Stimulated activated CD4-positive, alpha-beta T cell treated with anti-CD3 and anti-CD28 coated beads, Interleukin-2, amount 100 ng/mL, for 4 hours (primary cell): ENCODE measurements at regions not wholly inside any gene's neighbourhood (a gene's known extent, or its start where the extent isn't known, plus 50 kb on each side); places are given as distances from the start of the nearest gene placed in this dataset.

Source experiments
- DNase-seq: peaks from one replicate; pipeline ENCODE4 v3.0.0-alpha.2; 2020; ENCODE audit warnings: low read depth

DNA sequence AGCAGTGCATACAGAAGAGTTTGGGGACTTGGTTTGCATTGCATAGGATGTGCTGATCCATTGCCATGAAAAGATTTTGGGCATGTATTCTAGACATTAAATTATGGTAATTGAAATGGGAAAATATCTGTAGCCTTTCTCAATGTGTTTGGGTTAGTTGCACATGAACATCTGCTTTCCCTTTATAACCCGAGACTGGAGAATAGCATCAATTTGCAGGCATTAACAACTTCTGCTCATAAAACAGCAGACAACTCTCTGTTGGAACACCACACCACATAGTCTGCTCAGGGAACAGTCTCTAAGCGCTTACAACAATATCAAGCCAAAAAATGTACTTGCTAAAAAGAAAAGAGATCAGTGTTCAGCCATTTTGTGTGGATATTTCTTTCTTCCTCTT, 1391.1 kb upstream of the LRRTM3 start:
- no peak for DNase-seq

DNA sequence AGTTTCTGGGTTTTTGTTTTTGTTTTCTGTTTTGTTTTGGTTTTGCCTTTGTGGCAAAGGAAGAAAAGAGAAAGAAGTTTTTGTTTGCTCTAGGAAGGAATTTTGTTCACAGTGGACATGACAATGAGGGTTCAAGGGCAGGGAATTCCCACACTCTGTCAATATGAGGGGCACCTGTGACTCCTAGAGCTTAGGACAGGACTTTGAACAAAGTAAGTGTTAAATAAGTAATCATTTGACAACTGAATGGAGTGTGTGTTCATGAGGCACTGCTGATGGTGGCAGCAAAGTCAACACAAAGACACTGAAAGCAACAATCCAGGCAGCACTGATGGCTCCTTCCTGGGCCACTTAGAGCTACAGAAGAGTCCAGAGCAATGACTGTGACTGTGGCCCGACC, 1381.1 kb upstream of the LRRTM3 start:
- DNase-seq = no peak

DNA sequence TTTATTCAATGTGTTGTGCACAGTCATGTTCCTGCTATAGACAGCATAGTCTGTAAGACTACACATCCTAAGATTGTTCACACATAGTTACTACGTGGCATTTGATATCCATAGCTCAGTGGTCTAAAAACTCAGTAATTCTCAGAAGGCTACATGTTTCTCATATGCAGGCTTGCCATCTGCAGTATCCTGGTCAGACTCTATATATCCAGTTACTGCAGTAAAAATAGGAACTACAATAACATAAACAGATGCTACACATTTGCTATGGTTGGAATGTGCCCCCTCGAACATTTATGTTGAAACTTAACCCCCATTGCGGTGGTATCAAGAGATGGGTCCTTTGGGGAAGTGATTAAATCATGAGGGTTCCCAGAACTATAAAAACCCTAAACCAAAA, 1377.8 kb upstream of the LRRTM3 start:
- no peak for DNase-seq

DNA sequence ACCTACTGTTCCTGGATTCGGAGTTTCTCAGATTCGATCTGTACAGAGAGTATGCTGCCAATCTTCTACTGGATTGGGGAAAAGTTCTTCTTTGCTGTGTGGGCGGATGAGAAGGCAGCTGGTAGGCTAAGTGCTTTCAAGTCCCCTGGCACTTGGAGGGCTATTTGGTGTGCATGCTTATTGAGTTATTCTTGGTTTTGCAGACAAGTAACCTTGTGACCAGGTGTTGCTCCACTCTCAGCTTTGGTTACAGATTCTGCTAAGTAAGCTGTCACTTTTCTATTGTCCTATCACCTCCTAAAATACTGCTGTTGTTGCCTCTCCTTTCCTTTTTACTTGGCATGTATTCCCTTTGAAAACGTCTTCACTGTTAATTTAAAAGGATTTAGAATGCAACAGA, 1375.1 kb upstream of the LRRTM3 start:
- DNase-seq = no peak

DNA sequence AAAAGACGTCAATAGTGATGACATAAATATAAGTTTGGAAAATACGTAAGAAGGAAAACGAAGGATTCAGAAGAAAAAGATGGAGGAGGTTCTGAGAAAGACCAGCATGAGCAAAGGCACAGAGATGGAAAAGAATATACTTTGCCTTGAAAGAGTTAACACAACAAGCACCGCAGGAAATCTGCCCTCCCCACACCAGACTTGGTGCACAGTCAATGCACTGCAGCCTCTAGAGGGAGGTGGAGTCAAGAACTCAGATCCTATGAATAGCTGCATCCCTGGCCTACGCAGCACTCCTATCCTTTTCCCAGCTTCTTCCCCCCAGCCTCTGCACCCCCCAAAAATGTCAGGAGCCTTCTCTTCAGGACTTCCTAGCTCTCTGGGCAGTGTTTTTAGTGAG, 1370.6 kb upstream of the LRRTM3 start:
- DNase-seq = no peak

GRCh38 chr10:65556006-65556405, 1369.8 kb upstream of the LRRTM3 start:
- no peak for DNase-seq

- DNase-seq = no peak
Observed at GRCh38 chr10:65559369-65559768, 1366.5 kb upstream of the LRRTM3 start.

- no peak for DNase-seq
Observed at GRCh38 chr10:65565246-65565645, 1360.6 kb upstream of the LRRTM3 start.

GRCh38 chr10:65566906-65567305, 1358.9 kb upstream of the LRRTM3 start:
- DNase-seq = no peak

GRCh38 chr10:65570143-65571010, 1355.5 kb upstream of the LRRTM3 start:
- DNase-seq = no peak

DNA sequence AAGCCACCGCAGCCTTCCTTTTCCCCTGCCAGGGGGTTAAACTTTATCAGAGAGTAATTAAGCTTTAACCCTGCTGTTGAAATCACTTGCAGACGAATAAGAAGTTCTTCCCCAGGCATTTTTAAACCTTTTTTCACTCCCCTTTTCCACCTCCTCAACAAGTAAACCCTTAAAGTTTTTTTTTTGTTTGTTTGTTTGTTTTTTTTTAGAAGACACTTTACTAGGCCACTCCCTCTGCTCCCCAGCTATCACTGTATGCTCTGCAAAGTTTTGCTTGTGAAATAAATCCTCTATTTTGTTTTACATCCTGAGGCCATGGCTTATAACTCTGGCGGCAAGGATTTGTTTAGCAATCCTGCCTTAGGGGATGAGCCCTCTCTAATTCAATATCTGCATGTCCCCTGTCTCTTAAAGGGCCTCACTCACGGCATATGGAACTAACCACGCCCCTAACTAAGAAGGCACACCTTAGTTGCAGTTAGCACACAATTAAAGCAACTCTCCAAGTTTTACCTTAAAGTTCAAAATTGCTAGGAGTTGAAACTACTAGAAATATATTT, 1354.7 kb upstream of the LRRTM3 start:
- DNase-seq = no peak

GRCh38 chr10:65581426-65582026, 1344.3 kb upstream of the LRRTM3 start:
- no peak for DNase-seq

DNA sequence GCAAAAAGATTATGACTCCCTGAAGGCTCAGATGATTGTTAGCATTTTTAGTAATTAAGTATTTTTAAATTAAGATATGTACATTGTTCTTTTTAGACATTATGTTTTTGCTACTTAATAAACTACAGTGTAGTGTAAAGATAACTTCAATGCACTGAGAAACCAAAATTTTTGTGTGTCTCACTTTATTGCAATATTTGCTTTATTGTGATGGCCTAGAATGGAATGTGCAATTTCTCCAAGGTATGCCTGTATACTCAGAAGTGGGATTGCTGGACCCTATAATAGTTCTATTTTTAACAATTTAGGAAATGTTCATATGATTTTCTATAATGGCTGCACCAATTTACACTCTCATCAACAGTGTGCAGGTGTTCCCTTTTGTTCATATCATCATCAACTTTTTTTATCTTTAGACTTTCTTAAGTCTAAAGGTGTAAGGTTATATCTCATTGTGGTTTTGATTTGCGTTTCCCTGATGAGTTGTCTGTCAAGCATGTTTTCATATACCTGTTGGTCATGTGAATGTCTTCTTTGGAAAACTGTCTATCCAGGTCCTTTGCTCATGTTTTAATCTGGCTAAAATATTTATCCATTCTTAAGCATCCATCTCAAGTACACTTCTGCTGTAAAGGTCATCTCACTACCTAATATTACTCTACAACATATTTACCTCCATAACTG, 1323.5 kb upstream of the LRRTM3 start:
- no peak for DNase-seq

GRCh38 chr10:65611592-65611991, 1314.2 kb upstream of the LRRTM3 start:
- DNase-seq = no peak

DNA sequence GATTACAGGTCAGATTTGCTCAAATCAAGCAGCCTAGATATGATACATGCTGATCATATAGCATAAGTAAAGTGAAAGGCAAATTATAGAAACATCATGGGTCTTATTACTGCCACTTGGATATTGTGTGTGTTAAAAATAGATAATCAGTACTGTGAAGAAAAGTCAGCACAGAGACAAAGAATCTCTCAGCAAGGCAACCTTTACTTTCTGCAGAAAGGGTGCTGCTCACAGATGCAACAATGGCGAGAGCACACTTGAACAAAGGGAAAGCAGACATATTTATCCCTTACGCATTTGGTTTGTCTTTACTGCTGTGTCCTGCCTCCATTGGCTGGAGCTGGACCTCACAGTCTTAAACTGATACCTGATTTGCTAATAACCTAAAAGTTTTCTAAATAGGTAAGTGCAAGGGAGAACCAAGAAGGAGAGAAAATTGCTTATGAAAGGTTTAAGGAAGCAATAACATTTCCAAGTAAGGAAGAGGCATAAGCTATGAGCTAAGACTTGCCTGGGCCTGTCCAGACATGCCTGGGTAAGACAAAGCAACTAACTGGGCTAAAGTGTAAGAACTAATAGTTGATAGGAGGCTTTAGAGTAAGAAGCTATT, 1310.8 kb upstream of the LRRTM3 start:
- no peak for DNase-seq

GRCh38 chr10:65618126-65618525, 1307.7 kb upstream of the LRRTM3 start:
- DNase-seq = no peak

DNA sequence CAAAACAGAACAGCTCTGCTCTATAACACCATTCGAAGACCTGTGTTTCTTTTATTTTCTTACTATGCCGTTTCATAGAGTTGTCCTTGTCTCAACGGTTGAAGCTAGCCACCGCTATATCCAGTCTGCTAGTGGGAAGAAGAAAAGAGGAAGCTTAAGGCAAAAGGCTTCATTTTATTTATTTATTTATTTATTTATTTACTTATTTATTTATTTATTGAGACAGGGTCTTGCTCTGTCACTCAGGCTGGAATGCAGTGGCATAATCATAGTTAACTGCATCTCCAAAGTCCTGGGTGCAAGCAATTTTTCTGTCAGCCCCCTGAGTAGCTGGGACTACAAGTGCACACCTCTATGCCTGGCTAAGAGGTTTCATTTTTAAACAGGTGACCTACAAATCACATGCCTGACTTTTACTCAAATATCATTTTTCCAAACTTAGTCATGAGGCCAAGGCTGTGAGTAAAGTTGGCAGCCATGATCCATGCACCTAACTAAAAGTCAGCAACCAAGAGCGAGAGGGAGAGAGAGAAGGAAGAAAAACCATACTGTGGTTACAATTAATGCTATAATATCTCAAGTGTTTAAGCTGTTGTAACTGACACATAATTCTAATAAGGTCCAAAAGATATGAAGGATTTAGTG, 1305.3 kb upstream of the LRRTM3 start:
- no peak for DNase-seq

- DNase-seq = no peak
Observed at GRCh38 chr10:65622608-65623007, 1303.2 kb upstream of the LRRTM3 start.

DNA sequence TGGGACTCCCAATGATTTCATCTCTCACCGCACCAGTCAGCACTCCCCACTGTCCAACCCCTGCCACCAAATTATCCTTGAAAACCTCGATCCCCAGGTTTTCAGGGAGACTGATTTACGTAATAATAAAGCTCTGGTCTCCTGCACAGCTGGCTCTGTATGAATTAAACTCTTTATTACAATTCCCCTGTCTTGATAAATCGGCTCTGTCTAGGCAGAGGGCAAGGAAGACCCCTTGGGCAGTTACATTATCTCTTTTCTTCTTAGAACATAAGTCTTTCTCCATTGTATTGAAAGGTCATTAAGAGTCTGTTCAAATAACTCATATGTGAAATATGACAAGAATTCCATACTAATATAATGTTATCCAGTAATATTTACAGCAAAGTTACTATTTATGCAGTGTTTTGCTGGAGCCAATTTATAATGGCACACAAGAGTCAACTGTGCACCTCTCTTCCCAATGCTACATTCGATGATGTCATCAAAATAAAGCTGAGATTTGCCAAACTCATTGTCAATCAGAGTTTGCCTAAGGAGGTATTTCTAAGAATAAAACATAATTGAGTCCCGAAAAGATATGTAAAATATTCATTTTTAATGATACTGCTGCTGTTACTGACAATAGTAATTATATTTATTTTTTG, 1297.2 kb upstream of the LRRTM3 start:
- DNase-seq = no peak

DNA sequence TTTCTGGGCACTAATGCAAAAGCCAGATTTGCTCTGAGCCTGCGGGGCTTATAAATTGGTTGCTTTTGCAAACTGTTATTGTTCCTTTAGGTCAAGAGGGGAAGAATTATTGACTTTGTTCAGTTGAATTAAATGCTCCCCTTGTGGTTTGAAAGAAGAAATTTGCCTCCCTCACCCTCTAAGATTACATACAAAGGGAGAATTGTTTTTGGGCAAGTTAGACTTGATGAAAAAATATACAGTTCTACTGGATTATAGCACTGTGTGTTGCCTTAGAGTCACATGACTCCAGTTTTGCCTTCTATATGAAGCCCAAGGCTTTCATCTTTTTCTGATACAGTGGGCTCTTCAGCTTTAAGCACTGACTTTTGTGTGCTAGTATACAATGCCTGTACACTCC, 1265.8 kb upstream of the LRRTM3 start:
- no peak for DNase-seq

- no peak for DNase-seq
Observed at GRCh38 chr10:65670087-65670486, 1255.7 kb upstream of the LRRTM3 start.
